A673 (cell line): ENCODE measurements at regions not wholly inside any gene's neighbourhood (a gene's known extent, or its start where the extent isn't known, plus 50 kb on each side); places are given as distances from the start of the nearest gene placed in this dataset.

Experiments used
- BruUV-seq: library from RNA; stranded (reverse); fragments of 400-500 nt; replicated peaks from 2 replicates; lab custom pipeline; 2021; lab: Mats Ljungman, UMichigan
- CTCF ChIA-PET: fragments of 300-600 bp; sonication (Branson Sonifier 250); formaldehyde crosslinking; loops from one replicate; lab custom pipeline; 2022; ENCODE audit warnings: antibody characterized with exemption; lab: Charles Lee
- POLR2A ChIA-PET: fragments of 300-600 bp; sonication (Branson Sonifier 250); formaldehyde crosslinking; loops from one replicate; lab custom pipeline; 2022; ENCODE audit warnings: antibody characterized with exemption; ENCODE audit not compliant: low non-redundant PET; lab: Charles Lee
- DNase-seq: peaks from one replicate; pipeline ENCODE4 v3.0.0-alpha.2; 2015; ENCODE audit warnings: low spot score
- H3K27ac ChIP-seq: fragments of 200-600 bp; sonication (generic); 2 replicates; pipeline ENCODE4 v1.5.1; 2016; ENCODE audit warnings: mixed run types, low read depth, mild to moderate bottlenecking, mixed read lengths, antibody characterized with exemption, low read length; ENCODE audit not compliant: poor library complexity, severe bottlenecking
- H3K27me3 ChIP-seq: fragments of 200-600 bp; sonication (generic); replicated peaks from 2 replicates; pipeline ENCODE4 v1.6.1; 2017; ENCODE audit warnings: mixed run types, low read depth, mild to moderate bottlenecking, mixed read lengths, antibody characterized with exemption, low read length; ENCODE audit not compliant: insufficient read depth, poor library complexity
- H3K36me3 ChIP-seq: fragments of 200-600 bp; sonication (generic); 2 replicates; pipeline ENCODE4 v1.6.1; 2016; ENCODE audit warnings: mixed run types, mild to moderate bottlenecking, mixed read lengths, antibody characterized with exemption, low read length; ENCODE audit not compliant: insufficient read depth, poor library complexity, severe bottlenecking
- H3K4me1 ChIP-seq: fragments of 200-600 bp; sonication (generic); 2 replicates; pipeline ENCODE4 v1.6.1; 2017; ENCODE audit warnings: mixed run types, mild to moderate bottlenecking, mixed read lengths, antibody characterized with exemption, low read length; ENCODE audit not compliant: insufficient read depth, poor library complexity, severe bottlenecking
- H3K4me3 ChIP-seq: fragments of 200-600 bp; sonication (generic); 2 replicates; pipeline ENCODE4 v1.5.1; 2016; ENCODE audit warnings: low read depth, mixed run types, mild to moderate bottlenecking, mixed read lengths, low read length; ENCODE audit not compliant: poor library complexity, severe bottlenecking
- H3K9me3 ChIP-seq: fragments of 200-600 bp; sonication (generic); 2 replicates; pipeline ENCODE4 v1.6.1; 2016; ENCODE audit warnings: mixed run types, low read depth, mild to moderate bottlenecking, mixed read lengths, antibody characterized with exemption, low read length; ENCODE audit not compliant: poor library complexity, severe bottlenecking
- EZH2 ChIP-seq: fragments of 200-600 bp; sonication (generic); IDR thresholded peaks from 2 replicates; pipeline ENCODE4 v1.6.1; 2017; ENCODE audit warnings: borderline replicate concordance, low read depth, mild to moderate bottlenecking, mixed read lengths, antibody characterized with exemption, low read length; ENCODE audit not compliant: poor library complexity, severe bottlenecking
- intact Hi-C: fragments of 100-400 bp; cut with micrococcal nuclease; formaldehyde crosslinking; loops from one replicate; pipeline ENCODE4 v1.10.0; 2022; ENCODE audit not compliant: unreplicated experiment
- TF ChIP-seq, protein P1 (sequence below): fragments of 300-800, 200-600 bp; sonication (generic); conservative IDR thresholded peaks from 2 replicates; pipeline ENCODE4 v1.5.1; 2017; ENCODE audit warnings: low read depth, mild to moderate bottlenecking, antibody characterized with exemption, low read length, moderate library complexity, mixed read lengths

DNA sequence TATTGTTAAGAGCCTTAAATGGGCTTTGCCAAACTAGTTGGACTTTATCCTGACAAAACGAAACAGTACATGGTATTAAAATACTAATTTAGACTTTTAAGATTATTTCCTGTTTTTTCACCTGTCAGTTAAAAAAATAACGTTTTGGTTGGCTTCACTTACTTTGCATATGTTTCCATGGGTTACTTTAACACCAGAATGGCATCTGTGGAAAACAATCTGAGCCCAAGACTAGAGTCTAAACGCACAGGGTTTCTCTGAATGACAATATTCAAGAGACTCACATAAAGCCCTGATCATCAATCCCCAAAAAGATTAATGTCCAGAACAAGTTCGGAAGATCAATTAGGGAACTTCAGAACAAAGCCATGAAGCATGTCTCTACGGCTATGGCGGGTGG lies 888.0 kb downstream of the EPHA4 start:
- Histone ChIP-seq H3K4me1 (peaks cover 22% of the 10 kb centered on the region), H3K27me3 (no peaks in the 10 kb centered on the region), H3K36me3 (no peaks in the 10 kb centered on the region), H3K27ac (no peak overlapping the region), H3K9me3 (no peaks in the 10 kb centered on the region), H3K4me3 (no peak overlapping the region)
- BruUV-seq = no TSS peak
- TF ChIP-seq, protein P1, sequence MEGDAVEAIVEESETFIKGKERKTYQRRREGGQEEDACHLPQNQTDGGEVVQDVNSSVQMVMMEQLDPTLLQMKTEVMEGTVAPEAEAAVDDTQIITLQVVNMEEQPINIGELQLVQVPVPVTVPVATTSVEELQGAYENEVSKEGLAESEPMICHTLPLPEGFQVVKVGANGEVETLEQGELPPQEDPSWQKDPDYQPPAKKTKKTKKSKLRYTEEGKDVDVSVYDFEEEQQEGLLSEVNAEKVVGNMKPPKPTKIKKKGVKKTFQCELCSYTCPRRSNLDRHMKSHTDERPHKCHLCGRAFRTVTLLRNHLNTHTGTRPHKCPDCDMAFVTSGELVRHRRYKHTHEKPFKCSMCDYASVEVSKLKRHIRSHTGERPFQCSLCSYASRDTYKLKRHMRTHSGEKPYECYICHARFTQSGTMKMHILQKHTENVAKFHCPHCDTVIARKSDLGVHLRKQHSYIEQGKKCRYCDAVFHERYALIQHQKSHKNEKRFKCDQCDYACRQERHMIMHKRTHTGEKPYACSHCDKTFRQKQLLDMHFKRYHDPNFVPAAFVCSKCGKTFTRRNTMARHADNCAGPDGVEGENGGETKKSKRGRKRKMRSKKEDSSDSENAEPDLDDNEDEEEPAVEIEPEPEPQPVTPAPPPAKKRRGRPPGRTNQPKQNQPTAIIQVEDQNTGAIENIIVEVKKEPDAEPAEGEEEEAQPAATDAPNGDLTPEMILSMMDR = no peak
- ChIA-PET CTCF (no interaction called here), POLR2A (no interaction called here)
- DNase-seq = no peak
- intact Hi-C loops = loop anchor here (10.0 kb wide), 3 partner anchors 579 to 1291 kb away; no protein-coding TSS in a partner anchor

DNA sequence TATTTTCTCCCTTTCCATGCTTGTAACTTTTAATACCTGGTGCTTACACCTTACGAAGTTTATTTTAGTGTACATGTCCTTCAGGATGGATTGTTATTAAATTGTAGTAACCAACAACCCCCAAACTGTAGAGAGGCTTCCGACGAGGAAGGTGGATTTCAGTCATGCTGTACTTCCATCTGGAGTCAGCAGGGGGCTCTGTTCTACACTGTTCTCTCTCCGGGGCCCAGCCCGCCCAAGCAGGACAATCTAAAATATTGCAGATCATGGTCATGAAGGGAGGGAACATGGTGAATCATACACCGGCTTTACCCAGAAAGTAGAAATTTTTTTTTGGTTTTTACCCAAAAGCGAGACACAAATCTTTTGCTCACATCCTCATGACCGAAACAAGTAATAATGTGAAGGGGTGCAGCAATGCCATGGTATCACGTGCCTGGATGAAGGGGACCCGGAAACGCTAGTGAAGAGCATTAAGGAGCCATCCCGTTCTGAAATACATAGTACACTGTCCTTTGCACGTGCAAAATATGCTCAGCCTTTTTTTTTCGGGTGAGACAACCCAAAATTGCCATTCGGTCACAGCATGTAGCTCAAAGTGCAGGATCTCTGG lies 884.8 kb downstream of the EPHA4 start:
- peaks cover 22% of the 10 kb centered on the region for H3K4me1 ChIP-seq
- intact Hi-C loops = loop anchor here (1.0 to 10.0 kb wide), 5 partner anchors 413 to 1287 kb away; partner anchors contain the start of gene EPHA4
- peak; percentile 82 for DNase-seq
- no peaks in the 10 kb centered on the region for H3K9me3 ChIP-seq
- no TSS peak for BruUV-seq
- POLR2A ChIA-PET = no interaction called here
- TF ChIP-seq EZH2 = no peak
- TF ChIP-seq, protein P1 = peak; percentile 88
- H3K27ac ChIP-seq = no peak overlapping the region
- H3K4me3 ChIP-seq = no peak overlapping the region
- H3K36me3 ChIP-seq = no peaks in the 10 kb centered on the region
- no peaks in the 10 kb centered on the region for H3K27me3 ChIP-seq
- CTCF ChIA-PET = interaction anchor here (0.6 kb wide), 1 partner anchor 16 kb away, joined by 3 read pairs; no protein-coding TSS in a partner anchor

DNA sequence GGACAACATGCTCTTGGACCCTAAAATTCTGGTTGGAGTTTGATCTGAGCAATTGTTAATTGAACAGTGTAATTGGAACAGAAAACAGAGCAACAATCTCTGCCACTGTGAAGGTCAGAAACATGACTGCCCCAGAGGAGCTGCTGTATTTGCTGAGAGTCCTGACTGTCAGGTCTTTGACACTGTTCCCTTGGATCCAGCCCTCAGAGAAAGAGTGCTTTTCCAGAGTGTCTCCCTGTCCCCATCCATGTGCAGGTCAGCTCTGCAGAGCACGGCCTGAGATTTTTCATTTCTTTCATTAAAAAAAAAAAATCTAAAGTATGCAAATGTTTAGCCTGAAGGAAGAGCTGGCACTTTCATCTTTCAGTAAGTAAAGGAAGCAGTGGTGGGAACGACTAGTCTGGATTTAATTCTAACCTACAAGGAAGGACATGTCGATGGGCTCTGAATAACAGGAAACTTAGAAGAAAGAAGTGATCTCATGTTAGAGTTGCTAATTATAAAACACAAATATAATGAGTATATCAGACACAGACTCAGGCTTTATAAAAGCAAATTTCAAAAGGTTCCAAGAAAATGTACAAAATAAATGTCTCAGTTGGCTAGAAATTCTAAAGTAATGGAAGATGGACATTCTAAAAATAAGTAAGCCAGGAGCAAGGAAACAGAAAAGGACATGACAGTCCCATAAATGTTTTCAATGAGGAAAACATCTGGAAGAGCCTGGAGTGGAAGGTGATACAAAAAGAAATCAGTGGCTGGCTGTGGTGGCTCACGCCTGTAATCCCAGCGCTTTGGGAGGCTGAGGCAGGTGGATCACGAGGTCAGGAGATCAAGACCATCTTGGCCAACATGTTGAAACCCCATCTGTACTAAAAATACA lies 876.5 kb downstream of the EPHA4 start:
- CTCF ChIA-PET = no interaction called here

More for the DNA sequence above, 876.5 kb downstream of the EPHA4 start:
- no TSS peak for BruUV-seq
- Histone ChIP-seq H3K27me3 (no peaks in the 10 kb centered on the region), H3K27ac (no peak overlapping the region), H3K9me3 (no peaks in the 10 kb centered on the region), H3K36me3 (no peaks in the 10 kb centered on the region), H3K4me3 (no peak overlapping the region), H3K4me1 (no peaks in the 10 kb centered on the region)
- DNase-seq = no peak
- TF ChIP-seq, protein P1 = no peak
- no peak for TF ChIP-seq EZH2
- intact Hi-C loops = no loop called here
- POLR2A ChIA-PET = no interaction called here
